Tibial nerve (tissue), 4 donors: ENCODE measurements at regions not wholly inside any gene's neighbourhood (a gene's known extent, or its start where the extent isn't known, plus 50 kb on each side); places are given as distances from the start of the nearest gene placed in this dataset.

ENCODE experiments used
- EP300 ChIP-seq, 2 donors: sonication (generic); formaldehyde crosslinking; IDR thresholded peaks; one replicate each; pipeline ENCODE4 v1.6.1; 2017; ENCODE audit warnings: antibody characterized with exemption in 2 of 2, mild to moderate bottlenecking in 1 of 2
- POLR2A ChIP-seq, 2 donors: fragments of 450-650 bp; IDR thresholded peaks; one replicate each; pipeline ENCODE4 v1.6.1; 2017; ENCODE audit warnings: antibody characterized with exemption in 2 of 2, mild to moderate bottlenecking in 2 of 2, moderate library complexity in 2 of 2
- TF ChIP-seq, protein P1 (sequence below), 5 experiments: fragments of 200-600 bp in 3 of 5; fragments of 450-650 bp in 2 of 5; sonication (generic) in 3 of 5; IDR thresholded peaks; one replicate each; pipeline ENCODE4 v1.5.1; 2016 to 2019; ENCODE audit warnings: antibody characterized with exemption in 5 of 5, mild to moderate bottlenecking in 3 of 5, moderate library complexity in 2 of 5

DNA sequence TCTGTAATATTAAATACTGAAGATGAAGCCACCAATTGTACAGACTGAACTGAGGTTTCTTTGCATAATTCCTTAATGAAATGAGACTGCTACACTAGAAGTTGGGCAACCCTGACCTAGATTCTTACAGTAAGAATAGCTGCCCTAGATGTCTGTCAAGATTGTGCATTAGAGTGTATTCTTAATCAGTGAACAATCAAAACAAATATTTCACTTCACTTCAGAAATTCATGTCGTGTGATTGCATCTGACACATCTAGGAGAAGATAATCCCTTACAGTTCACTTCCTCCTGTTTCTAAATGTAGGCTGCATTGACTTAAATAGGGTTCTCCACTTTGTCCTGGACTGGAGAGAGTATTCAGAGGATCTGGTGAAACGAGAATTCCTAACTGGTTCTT lies 283.1 kb downstream of the HNRNPD start:
- TF ChIP-seq EP300 (IDR thresholded peaks at IDR 0.05) = no peak
- TF ChIP-seq, protein P1, sequence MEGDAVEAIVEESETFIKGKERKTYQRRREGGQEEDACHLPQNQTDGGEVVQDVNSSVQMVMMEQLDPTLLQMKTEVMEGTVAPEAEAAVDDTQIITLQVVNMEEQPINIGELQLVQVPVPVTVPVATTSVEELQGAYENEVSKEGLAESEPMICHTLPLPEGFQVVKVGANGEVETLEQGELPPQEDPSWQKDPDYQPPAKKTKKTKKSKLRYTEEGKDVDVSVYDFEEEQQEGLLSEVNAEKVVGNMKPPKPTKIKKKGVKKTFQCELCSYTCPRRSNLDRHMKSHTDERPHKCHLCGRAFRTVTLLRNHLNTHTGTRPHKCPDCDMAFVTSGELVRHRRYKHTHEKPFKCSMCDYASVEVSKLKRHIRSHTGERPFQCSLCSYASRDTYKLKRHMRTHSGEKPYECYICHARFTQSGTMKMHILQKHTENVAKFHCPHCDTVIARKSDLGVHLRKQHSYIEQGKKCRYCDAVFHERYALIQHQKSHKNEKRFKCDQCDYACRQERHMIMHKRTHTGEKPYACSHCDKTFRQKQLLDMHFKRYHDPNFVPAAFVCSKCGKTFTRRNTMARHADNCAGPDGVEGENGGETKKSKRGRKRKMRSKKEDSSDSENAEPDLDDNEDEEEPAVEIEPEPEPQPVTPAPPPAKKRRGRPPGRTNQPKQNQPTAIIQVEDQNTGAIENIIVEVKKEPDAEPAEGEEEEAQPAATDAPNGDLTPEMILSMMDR (IDR thresholded peaks at IDR 0.05) = no peak
- no peak for TF ChIP-seq POLR2A (IDR thresholded peaks at IDR 0.05)
